HepG2 (cell line): ENCODE measurements at regions not wholly inside any gene's neighbourhood (a gene's known extent, or its start where the extent isn't known, plus 50 kb on each side); places are given as distances from the start of the nearest gene placed in this dataset.

ENCODE experiments used
- ATAC-seq: fragments of 200-7000 bp; cut with Tn5 transposase; 3 replicates; pipeline ENCODE4 v1.9.1; 2020; ENCODE audit warnings: mild to moderate bottlenecking, moderate library complexity
- BruUV-seq: library from RNA; stranded (reverse); fragments of 400-500 nt; replicated peaks from 2 replicates; lab custom pipeline; 2021; lab: Mats Ljungman, UMichigan
- CTCF ChIA-PET: fragments of 300-600 bp; formaldehyde crosslinking; extraction: SDS; loops from one replicate; lab custom pipeline; 2021; ENCODE audit warnings: low total read pairs, inconsistent platforms, low intra/inter-chr PET ratio; lab: Yijun Ruan, JAX
- POLR2A ChIA-PET: fragments of 350-600 bp; sonication (Branson Sonifier 250); formaldehyde crosslinking; loops from one replicate; lab custom pipeline; 2020; ENCODE audit warnings: antibody characterized with exemption, inconsistent platforms; lab: Yijun Ruan, JAX
- DNase-seq: peaks from one replicate; pipeline ENCODE4 v3.0.0-alpha.2; 2015; ENCODE audit warnings: low spot score
- FAIRE-seq: peaks from 3 replicates; lab custom pipeline; 2011; peaks lifted over from hg19 to GRCh38; lab: Jason Lieb, UNC
- H2AFZ ChIP-seq: one replicate; pipeline ENCODE4 v1.6.1; 2011; ENCODE audit warnings: low read length, inconsistent platforms
- H3K27ac ChIP-seq: fragments of 300-600 bp; 3 replicates; pipeline ENCODE4 v1.8.0; 2011; ENCODE audit warnings: mixed run types, mild to moderate bottlenecking, mixed read lengths, low read length, inconsistent platforms; ENCODE audit not compliant: insufficient read depth; ENCODE audit errors: extremely low read length
- H3K27me3 ChIP-seq, 2 experiments: fragments of 200-600 bp in 1 of 2; 2 replicates in 1 of 2; 3 replicates in 1 of 2; pipeline versions ENCODE4 v1.6.0 to v1.8.0; 2011; ENCODE audit warnings: low read length in 2 of 2, mild to moderate bottlenecking in 2 of 2, moderate library complexity in 2 of 2, inconsistent platforms in 1 of 2; ENCODE audit not compliant: insufficient read depth in 2 of 2, control insufficient read depth in 1 of 2
- H3K36me3 ChIP-seq, 2 experiments: fragments of 200-600 bp in 1 of 2; replicated peaks in 1 of 2; 2 replicates in 1 of 2; 3 replicates in 1 of 2; pipeline versions ENCODE4 v1.5.1 to v1.8.0; 2011; ENCODE audit warnings: low read length in 2 of 2, inconsistent platforms in 1 of 2; ENCODE audit not compliant: insufficient read depth in 2 of 2, control insufficient read depth in 1 of 2
- H3K4me1 ChIP-seq: 2 replicates; pipeline ENCODE4 v1.5.1; 2012; ENCODE audit warnings: low read length, inconsistent platforms; ENCODE audit not compliant: insufficient read depth
- H3K4me2 ChIP-seq: 2 replicates; pipeline ENCODE4 v1.6.0; 2011; ENCODE audit warnings: low read depth, low read length, inconsistent platforms
- H3K4me3 ChIP-seq, 3 experiments: fragments of 200-600 bp in 1 of 3; sonication (generic), shearing (Covaris generic) in 1 of 3; replicated peaks in 1 of 3; 2 replicates each; pipeline ENCODE4 v1.5.1; 2011 to 2016; ENCODE audit warnings: low read length in 3 of 3, inconsistent platforms in 2 of 3, low read depth in 2 of 3, mild to moderate bottlenecking in 2 of 3, control low read depth in 1 of 3, mixed read lengths in 1 of 3; ENCODE audit not compliant: insufficient read depth in 1 of 3
- H3K79me2 ChIP-seq: one replicate; pipeline ENCODE4 v1.6.1; 2011; ENCODE audit warnings: low read length, inconsistent platforms; ENCODE audit not compliant: insufficient read depth
- H3K9ac ChIP-seq: 2 replicates; pipeline ENCODE4 v1.6.0; 2011; ENCODE audit warnings: mild to moderate bottlenecking, low read depth, low read length, inconsistent platforms; ENCODE audit not compliant: insufficient read depth
- H3K9me3 ChIP-seq: 2 replicates; pipeline ENCODE4 v1.5.1; 2012; ENCODE audit warnings: mild to moderate bottlenecking, low read length
- H4K20me1 ChIP-seq: 2 replicates; pipeline ENCODE4 v1.6.0; 2011; ENCODE audit warnings: inconsistent platforms, mild to moderate bottlenecking, low read length, moderate library complexity; ENCODE audit not compliant: insufficient read depth
- ATM ChIP-seq: fragments of 450-650 bp; IDR thresholded peaks from 2 replicates; pipeline ENCODE4 v1.7.1; 2017; ENCODE audit warnings: mild to moderate bottlenecking, borderline replicate concordance
- CENPX ChIP-seq: sonication (generic); formaldehyde crosslinking; IDR thresholded peaks from 2 replicates; pipeline ENCODE4 v1.9.0; 2021; ENCODE audit warnings: mild to moderate bottlenecking, missing genetic modification reagents, moderate library complexity
- CREBL2 ChIP-seq: sonication (generic); formaldehyde crosslinking; IDR thresholded peaks from 2 replicates; pipeline ENCODE4 v1.8.1; 2023; ENCODE audit warnings: missing genetic modification reagents, mild to moderate bottlenecking, borderline replicate concordance
- FOXA3 ChIP-seq: IDR thresholded peaks from 2 replicates; pipeline ENCODE4 v1.6.1; 2016; ENCODE audit warnings: missing genetic modification reagents, missing compliant biosample characterization
- FOXC1 ChIP-seq: sonication (generic); formaldehyde crosslinking; IDR thresholded peaks from 2 replicates; pipeline ENCODE4 v1.8.0; 2022; ENCODE audit warnings: mild to moderate bottlenecking, missing genetic modification reagents, borderline replicate concordance
- IRF1 ChIP-seq: sonication (generic); formaldehyde crosslinking; IDR thresholded peaks from 2 replicates; pipeline ENCODE4 v1.4.0; 2020; ENCODE audit warnings: low read depth, mild to moderate bottlenecking, missing genetic modification reagents
- MAFG ChIP-seq: sonication (generic); formaldehyde crosslinking; IDR thresholded peaks from 2 replicates; pipeline ENCODE4 v1.5.1; 2020; ENCODE audit warnings: mild to moderate bottlenecking, missing genetic modification reagents
- MTF1 ChIP-seq: sonication (generic); formaldehyde crosslinking; IDR thresholded peaks from 2 replicates; pipeline ENCODE4 v1.5.0; 2020; ENCODE audit warnings: missing genetic modification reagents
- NCOA2 ChIP-seq: sonication (generic); formaldehyde crosslinking; IDR thresholded peaks from 2 replicates; pipeline ENCODE4 v1.8.0; 2022; ENCODE audit warnings: inconsistent platforms
- NFRKB ChIP-seq: fragments of 450-650 bp; IDR thresholded peaks from 2 replicates; pipeline ENCODE4 v1.6.1; 2017
- PPARG ChIP-seq: conservative IDR thresholded peaks from 2 replicates; pipeline ENCODE4 v1.6.1; 2016; ENCODE audit warnings: missing biosample characterization, missing genetic modification reagents
- TAF1 ChIP-seq: sonication (generic); formaldehyde crosslinking; IDR thresholded peaks from 2 replicates; pipeline ENCODE4 v1.4.0; 2020; ENCODE audit warnings: missing genetic modification reagents
- TFE3 ChIP-seq: IDR thresholded peaks from 2 replicates; pipeline ENCODE4 v1.6.1; 2016
- XBP1 ChIP-seq: sonication (generic); formaldehyde crosslinking; IDR thresholded peaks from 2 replicates; pipeline ENCODE4 v1.5.0; 2020; ENCODE audit warnings: missing genetic modification reagents
- ZMYM4 ChIP-seq: sonication (generic); formaldehyde crosslinking; IDR thresholded peaks from 2 replicates; pipeline ENCODE4 v1.8.1; 2023; ENCODE audit warnings: mild to moderate bottlenecking, missing genetic modification reagents
- ZNF790 ChIP-seq: sonication (generic); formaldehyde crosslinking; IDR thresholded peaks from 2 replicates; pipeline ENCODE4 v1.8.0; 2022; ENCODE audit warnings: missing genetic modification reagents, mild to moderate bottlenecking, borderline replicate concordance
- ZSCAN29 ChIP-seq: sonication (generic); formaldehyde crosslinking; conservative IDR thresholded peaks from 2 replicates; pipeline ENCODE4 v1.4.0; 2020; ENCODE audit warnings: mild to moderate bottlenecking, missing genetic modification reagents
- WGBS: methylation state at CpG from one replicate; pipeline ENCODE4 v1.1.6; 2017; ENCODE audit warnings: low lambda C conversion rate; 5-methylcytosine and 5-hydroxymethylcytosine counted together
- in situ Hi-C: cut with HindIII; loops from 2 replicates; pipeline ENCODE4 v1.10.0; 2017; ENCODE audit warnings: low pct_unique_long_range_greater_than_20kb; ENCODE audit not compliant: extremely low pct_ligation_motif_present
- intact Hi-C: fragments of 100-400 bp; cut with micrococcal nuclease; formaldehyde crosslinking; loops from one replicate; pipeline ENCODE4 v1.10.0; 2022; ENCODE audit not compliant: unreplicated experiment
- TF ChIP-seq, protein P1 (sequence below): sonication (generic); formaldehyde crosslinking; IDR thresholded peaks from 2 replicates; pipeline ENCODE4 v1.4.0; 2020; ENCODE audit warnings: mild to moderate bottlenecking, missing genetic modification reagents, borderline replicate concordance

- TF ChIP-seq IRF1 (CRISPR knock-in tag) (no peak), XBP1 (CRISPR knock-in tag) (no peak), MTF1 (CRISPR knock-in tag) (no peak)
These were observed 437.3 kb downstream of the GLRX3 start (continued) for GRCh38 chr10:130573446-130573845.

DNA sequence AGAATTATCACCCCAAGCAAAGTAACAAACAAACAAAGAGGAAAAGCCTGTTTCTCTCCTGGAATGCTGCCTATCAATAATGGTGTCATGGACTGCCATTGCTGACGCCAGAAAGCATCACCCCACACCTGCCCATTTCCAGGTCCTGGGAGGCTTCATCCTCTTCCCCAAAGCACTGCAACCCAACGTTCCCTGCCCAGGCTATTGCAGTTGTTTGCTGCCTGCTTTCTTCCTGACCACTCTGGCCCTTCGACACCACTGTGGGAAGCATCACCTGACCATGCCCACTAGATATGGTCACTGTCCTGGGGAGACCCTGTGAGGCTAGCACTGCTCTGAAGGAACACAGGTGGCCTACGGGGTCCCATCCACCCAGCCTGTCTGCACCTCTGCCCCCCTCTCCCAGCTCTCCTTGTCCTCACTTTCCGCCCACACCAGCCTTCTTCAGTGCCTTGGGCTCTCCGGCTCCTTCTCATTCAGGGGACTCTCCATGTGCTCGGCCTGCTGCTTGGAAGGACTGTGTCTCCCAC is 439.6 kb downstream of the GLRX3 start:
- Histone ChIP-seq H4K20me1 (no peaks in the 10 kb centered on the region), H3K36me3 (no peaks in the 10 kb centered on the region), H3K4me1 (no peaks in the 10 kb centered on the region), H3K27me3 (peaks cover 2 to 37% of the 10 kb centered on the region in 2 experiments; a peak in 4 of 5 replicates), H3K4me3 (no peak overlapping the region), H3K27ac (no peak overlapping the region), H3K9me3 (no peaks in the 10 kb centered on the region), H3K4me2 (no peak overlapping the region), H2AFZ (no peak overlapping the region), H3K9ac (no peak overlapping the region), H3K79me2 (no peaks in the 10 kb centered on the region)
- no TSS peak for BruUV-seq
- ChIA-PET CTCF (no interaction called here), POLR2A (no interaction called here)
- in situ Hi-C loops (no loop called here), intact Hi-C loops (no loop called here)
- FAIRE-seq: no peak
- no peak for DNase-seq
- no peak for ATAC-seq
- 10% methylated on average over 7 of the region's 7 CpGs for WGBS
- no peak for TF ChIP-seq FOXA3 (CRISPR knock-in tag)
- TF ChIP-seq NFRKB: no peak
- no peak for TF ChIP-seq NCOA2 (CRISPR knock-in tag)
- no peak for TF ChIP-seq TFE3 (CRISPR knock-in tag)
- TF ChIP-seq FOXC1 (CRISPR knock-in tag): no peak
- TF ChIP-seq ZMYM4 (CRISPR knock-in tag): no peak
- no peak for TF ChIP-seq PPARG
- no peak for TF ChIP-seq MAFG
- TF ChIP-seq, protein P1, sequence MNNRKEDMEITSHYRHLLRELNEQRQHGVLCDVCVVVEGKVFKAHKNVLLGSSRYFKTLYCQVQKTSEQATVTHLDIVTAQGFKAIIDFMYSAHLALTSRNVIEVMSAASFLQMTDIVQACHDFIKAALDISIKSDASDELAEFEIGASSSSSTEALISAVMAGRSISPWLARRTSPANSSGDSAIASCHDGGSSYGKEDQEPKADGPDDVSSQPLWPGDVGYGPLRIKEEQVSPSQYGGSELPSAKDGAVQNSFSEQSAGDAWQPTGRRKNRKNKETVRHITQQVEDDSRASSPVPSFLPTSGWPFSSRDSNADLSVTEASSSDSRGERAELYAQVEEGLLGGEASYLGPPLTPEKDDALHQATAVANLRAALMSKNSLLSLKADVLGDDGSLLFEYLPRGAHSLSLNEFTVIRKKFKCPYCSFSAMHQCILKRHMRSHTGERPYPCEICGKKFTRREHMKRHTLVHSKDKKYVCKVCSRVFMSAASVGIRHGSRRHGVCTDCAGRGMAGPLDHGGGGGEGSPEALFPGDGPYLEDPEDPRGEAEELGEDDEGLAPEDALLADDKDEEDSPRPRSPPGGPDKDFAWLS (CRISPR knock-in tag): no peak
- TF ChIP-seq ZNF790: no peak
- no peak for TF ChIP-seq TAF1 (CRISPR knock-in tag)
- TF ChIP-seq CREBL2 (CRISPR knock-in tag): no peak
- TF ChIP-seq ATM: no peak
- no peak for TF ChIP-seq ZSCAN29 (CRISPR knock-in tag)
- no peak for TF ChIP-seq CENPX (CRISPR knock-in tag)
